ENCODE measurements at regions not wholly inside any gene's neighbourhood (a gene's known extent, or its start where the extent isn't known, plus 50 kb on each side); places are given as distances from the start of the nearest gene placed in this dataset.
"Not testable (repeated sequence)": the region's sequence is repeated elsewhere in the genome, so short reads cannot be mapped to it uniquely, and the experiment has no call there.

- DNase-seq = no peak
Observed at GRCh38 chr6:139885909-139886308, 511.5 kb upstream of the CITED2 start.

GRCh38 chr6:139883776-139884175 lies 509.3 kb upstream of the CITED2 start:
- DNase-seq = no peak

GRCh38 chr6:139882977-139883728 lies 508.7 kb upstream of the CITED2 start:
- DNase-seq = no peak

- no peak for DNase-seq
Observed at GRCh38 chr6:139882234-139882633, 507.8 kb upstream of the CITED2 start.

GRCh38 chr6:139881728-139882211 lies 507.3 kb upstream of the CITED2 start:
- peak; percentile 8 for DNase-seq

GRCh38 chr6:139881236-139881635 lies 506.8 kb upstream of the CITED2 start:
- DNase-seq = no peak

GRCh38 chr6:139879823-139880356 lies 505.4 kb upstream of the CITED2 start:
- no peak for DNase-seq

- not testable (repeated sequence) for DNase-seq
Observed at GRCh38 chr6:139879241-139879640, 504.8 kb upstream of the CITED2 start.

- no peak for DNase-seq
Observed at GRCh38 chr6:139877828-139878405, 503.5 kb upstream of the CITED2 start.

GRCh38 chr6:139872665-139873064 lies 498.2 kb upstream of the CITED2 start:
- DNase-seq = no peak

- no peak for DNase-seq
Observed at GRCh38 chr6:139871803-139872510, 497.5 kb upstream of the CITED2 start.

- DNase-seq = no peak
Observed at GRCh38 chr6:139871165-139871710, 496.8 kb upstream of the CITED2 start.

- no peak for DNase-seq
Observed at GRCh38 chr6:139868576-139868975, 494.1 kb upstream of the CITED2 start.

- DNase-seq = no peak
Observed at GRCh38 chr6:139863964-139864363, 489.5 kb upstream of the CITED2 start.

GRCh38 chr6:139863346-139863745 lies 488.9 kb upstream of the CITED2 start:
- DNase-seq = no peak

GRCh38 chr6:139862311-139862710 lies 487.9 kb upstream of the CITED2 start:
- no peak for DNase-seq

GRCh38 chr6:139860203-139860602 lies 485.8 kb upstream of the CITED2 start:
- DNase-seq = no peak

GRCh38 chr6:139858429-139858828 lies 484.0 kb upstream of the CITED2 start:
- no peak for DNase-seq

GRCh38 chr6:139857143-139857542 lies 482.7 kb upstream of the CITED2 start:
- no peak for DNase-seq

- no peak for DNase-seq
Observed at GRCh38 chr6:139856562-139856961, 482.1 kb upstream of the CITED2 start.

GRCh38 chr6:139855671-139856311 lies 481.3 kb upstream of the CITED2 start:
- DNase-seq = no peak

- DNase-seq = no peak
Observed at GRCh38 chr6:139853302-139853992, 479.0 kb upstream of the CITED2 start.
